ENCODE measurements at regions not wholly inside any gene's neighbourhood (a gene's known extent, or its start where the extent isn't known, plus 50 kb on each side); places are given as distances from the start of the nearest gene placed in this dataset.

DNA sequence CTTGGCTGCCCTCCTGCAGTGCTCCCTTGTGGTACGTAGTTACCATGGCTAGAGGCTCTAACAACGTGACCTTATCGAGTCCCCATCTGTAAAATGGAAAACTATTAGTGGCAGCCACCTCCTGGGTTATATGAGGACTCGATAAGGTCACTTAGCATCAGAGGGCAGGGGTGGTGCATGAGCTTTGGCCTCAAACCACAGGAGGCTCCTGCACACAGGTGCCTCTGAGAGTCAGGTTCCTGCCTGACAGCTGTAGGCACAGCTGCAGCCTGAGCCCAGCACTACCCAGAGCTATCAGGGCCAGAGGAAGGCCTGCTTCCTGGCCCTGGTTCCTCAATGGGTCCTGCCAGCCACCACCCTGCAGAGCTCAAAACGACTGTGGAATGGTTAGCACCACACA is 57.2 kb upstream of the SEC14L1 start:
- no peak for TF ChIP-seq GATA3 (IDR thresholded peaks at IDR 0.05; ENCODE audit: low read depth, low read length)
- no peak for TF ChIP-seq GATA2 (IDR thresholded peaks at IDR 0.05; ENCODE audit: low read depth, low read length)

All from SH-SY5Y (cell line).